ENCODE measurements at regions not wholly inside any gene's neighbourhood (a gene's known extent, or its start where the extent isn't known, plus 50 kb on each side); places are given as distances from the start of the nearest gene placed in this dataset.

DNA sequence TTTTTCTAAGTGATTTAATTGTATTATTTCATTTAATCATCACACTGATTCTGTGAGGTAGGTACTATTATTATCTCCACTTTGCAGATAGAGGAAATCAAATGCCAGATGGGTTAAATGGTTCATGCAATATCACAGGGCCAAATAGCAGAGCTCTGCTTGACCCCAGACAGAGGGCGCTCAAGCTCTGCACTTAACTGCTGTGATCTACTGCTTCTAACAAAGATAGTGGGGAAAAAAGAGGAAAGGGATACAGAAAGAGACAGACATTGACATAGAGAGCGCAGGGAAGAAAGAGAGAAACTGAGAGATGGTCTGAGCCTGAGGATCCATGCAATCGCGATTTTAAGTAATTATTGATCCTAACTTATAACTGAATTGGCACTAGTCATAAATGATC, 279.1 kb upstream of the THRB start:
- no peak for DNase-seq

DNA sequence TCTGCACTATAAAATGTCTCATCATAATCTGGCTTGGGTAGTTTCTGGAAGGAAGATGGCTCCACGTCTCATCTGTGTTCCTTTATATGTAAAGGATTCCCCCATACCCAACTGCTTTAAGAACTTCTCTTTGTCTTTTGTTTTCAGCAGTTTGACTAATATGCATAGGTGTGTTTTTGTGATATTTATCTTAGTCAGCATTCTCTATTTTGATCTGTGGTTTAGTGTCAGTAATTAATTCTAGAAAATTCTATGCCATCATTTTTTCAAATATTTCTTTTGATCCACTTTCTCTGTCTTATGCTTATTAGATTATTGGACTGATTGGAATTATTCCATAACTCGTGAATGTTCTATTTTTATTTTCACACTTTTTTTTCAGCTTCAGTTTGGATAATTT, 286.3 kb upstream of the THRB start:
- DNase-seq, result no peak

DNA sequence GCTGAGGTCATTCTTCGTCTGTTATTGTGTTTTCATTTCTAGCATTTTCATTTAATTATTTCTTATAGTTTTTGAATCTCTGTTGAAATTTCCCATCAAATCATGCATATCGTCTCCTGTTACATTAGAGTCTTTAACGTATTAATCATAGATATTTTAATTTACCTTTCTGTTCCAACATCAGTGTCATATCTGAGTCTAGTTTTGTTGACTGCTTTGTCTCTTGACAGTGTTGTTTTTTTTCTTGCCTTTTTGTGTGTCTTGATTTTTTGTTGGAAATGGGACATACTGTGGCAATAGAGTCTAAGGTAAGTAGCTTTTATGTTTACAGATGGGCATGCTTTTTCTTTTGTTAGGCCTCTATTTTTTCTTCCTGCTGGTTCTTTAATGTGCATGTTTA, 286.8 kb upstream of the THRB start:
- DNase-seq, result no peak

DNA sequence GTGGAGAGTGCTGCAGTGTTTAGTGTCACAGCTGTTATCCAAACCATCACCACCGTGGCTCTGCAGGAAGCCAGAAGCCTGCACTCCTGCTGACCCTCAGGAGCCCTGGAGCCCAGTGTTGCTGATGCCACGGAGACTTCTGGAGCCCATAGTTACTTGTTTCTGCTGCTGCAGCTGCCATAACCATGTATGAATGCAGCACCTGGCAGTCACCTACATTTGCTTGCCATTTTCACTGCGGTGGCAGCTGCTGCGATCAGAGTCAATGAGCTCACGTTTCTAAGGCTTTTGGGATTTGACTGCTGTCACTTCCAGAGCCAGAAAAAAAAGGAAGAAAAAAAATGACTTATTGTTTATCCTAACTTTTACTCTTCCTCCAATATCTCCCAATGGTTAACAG, 299.2 kb upstream of the THRB start:
- no peak for DNase-seq

DNA sequence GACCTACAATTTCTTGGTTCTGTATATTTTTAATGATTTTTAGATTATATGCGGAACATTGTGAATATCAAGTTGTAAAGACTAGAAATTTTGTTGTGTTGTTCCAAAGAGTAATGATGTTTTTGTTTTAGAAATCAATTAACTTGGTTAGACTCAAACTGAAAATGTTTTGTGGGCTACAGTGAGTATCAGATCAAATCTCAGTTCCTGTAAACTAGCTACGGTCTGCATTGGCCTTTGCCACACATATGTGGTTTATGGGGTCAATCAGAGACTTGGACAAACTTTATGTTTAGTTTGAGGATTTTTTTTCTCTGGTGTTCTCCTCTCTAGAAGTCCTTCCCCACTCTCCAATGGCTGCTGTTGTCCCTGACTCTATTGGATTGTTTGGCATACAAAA, 308.0 kb upstream of the THRB start:
- no peak for DNase-seq

DNA sequence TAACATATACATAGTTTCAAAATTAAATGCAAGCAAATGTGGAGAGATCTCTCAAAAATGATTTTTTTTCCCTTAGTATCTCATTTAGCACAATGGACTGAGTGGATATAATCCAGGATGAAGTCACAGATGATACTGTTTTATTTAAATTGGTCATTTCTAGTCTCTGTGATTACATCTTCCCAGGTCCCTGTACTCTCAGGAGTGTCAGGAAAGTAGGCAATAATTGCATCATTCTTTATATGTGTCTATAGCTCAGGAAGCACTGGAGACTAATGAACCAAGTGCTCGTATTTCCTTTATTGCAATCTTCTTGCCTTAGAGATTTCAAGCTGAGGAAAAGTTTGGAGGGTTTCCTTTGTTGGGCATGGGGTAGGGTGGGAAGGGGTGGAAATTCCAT, 309.4 kb upstream of the THRB start:
- DNase-seq, result no peak

DNA sequence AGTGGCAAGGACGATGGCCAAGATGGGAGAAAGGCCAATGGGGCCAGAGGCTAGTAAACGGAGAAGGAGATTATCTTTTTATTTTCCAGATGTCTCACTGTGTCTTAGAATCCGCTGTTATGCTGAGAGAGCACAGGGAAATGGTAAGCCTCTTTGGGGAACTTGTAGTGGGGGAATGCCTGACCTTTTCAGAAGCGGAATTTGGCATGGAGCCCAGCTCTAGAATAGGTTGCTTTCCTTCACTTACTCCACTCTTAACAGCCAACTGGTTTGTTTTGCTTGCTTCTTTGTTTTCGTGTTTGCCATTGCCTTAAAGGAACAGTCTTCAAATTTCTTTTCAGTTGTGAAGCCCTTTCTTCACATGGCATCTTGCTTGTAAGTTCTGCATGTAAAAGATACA, 316.2 kb upstream of the THRB start:
- no peak for DNase-seq

DNA sequence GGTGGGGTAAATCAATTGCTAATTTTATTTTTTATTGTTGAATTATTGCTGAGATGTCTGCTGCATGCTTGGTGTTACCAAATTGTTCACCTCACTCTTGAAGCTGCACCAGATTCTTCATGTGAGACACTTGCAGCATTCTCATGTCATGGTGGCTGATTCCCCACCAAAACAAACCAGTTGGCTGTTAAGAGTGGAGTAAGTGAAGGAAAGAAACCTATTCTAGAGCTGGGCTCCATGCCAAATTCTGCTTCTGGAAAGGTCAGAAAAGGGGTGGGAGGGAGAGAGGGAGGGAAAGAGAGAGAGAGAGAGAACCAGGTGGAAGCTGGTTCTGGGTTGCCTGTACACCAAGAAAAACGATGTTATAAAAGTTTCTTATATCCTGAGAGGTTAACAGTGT, 317.5 kb upstream of the THRB start:
- no peak for DNase-seq

DNA sequence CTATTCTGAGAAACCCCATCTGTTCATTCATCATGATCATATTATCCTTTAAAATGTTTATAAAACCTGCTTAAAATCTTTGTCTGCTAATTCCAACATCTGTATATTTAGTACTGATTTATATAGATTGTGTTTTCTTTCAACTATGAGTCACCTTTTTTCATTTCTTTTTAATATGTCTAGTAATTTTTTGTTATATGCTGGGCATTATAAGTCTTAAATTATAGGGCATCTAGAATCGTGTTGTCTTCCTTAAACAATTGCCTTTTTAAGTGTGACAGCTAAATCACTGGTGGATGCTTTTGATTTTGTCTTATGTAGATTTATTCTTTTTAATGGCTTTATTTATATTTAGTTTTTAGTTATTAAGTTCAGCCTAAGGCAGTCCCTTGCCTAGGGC, 323.4 kb upstream of the THRB start:
- no peak for DNase-seq

DNA sequence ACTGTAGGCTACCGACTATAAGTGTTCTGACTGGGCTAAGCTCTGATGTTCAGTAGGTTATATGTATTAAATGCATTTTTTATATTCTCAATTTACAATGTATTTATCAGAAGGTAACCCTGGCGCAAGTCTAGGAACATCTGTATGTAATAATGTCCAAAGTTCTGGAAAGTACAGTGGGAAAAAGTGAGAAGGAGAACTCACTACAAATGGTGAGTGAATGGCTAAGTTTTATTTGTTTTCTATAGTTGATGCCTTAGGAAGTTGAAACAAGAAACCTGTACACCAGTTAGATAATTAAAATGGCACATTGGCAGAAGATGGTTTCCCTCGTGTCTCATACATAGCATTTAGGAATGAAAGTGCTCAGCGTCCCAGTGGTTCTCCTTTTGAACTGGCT, 333.4 kb upstream of the THRB start:
- no peak for DNase-seq

DNA sequence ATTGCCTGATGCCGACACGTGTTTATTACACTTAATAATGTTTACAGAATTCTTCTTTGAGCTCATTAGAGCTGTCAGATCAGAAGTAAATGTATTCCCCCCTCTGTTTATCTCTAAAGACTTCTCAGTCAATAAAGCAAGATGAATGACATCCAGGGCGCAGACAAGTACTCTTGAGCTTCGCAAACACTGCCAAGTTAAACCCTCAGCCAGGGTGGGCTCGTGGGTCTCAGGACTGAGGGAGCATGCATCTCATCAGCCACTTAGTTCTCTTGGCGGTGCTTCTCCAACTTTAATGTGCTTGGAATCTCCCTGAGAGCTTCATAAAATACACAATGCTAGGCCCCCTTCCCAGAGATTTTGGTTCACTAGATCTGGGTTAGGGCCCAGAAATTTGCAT, 333.9 kb upstream of the THRB start:
- no peak for DNase-seq

DNA sequence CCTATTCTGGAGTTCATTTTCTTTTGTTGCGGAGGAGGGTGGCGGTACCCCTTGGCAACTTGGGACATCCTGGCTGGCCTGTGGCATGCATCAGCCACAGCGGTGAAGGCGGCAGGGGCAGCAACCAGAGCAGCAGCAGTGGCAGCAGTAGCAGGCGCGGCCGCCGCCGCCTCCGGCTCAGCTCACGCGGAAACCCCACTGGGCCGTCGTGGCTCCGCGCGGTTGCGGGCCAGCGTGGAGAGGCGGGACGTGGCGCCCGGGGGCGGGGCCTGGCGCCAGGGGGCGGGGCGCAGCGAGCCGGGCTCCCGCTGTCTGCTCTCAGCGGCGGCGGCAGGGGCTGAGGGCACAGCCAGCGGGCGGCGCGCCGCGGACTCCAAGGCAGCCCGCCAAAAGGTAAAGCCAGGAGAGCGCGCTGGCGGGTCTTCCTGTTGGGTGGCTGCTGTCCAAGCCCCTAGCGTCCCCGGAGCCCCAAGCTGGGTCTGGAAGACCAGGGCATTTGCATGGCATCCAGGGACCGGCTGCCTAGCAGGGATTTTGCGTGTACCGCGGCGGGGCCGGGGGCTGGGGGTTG, 334.4 kb upstream of the THRB start:
- no peak for DNase-seq

DNA sequence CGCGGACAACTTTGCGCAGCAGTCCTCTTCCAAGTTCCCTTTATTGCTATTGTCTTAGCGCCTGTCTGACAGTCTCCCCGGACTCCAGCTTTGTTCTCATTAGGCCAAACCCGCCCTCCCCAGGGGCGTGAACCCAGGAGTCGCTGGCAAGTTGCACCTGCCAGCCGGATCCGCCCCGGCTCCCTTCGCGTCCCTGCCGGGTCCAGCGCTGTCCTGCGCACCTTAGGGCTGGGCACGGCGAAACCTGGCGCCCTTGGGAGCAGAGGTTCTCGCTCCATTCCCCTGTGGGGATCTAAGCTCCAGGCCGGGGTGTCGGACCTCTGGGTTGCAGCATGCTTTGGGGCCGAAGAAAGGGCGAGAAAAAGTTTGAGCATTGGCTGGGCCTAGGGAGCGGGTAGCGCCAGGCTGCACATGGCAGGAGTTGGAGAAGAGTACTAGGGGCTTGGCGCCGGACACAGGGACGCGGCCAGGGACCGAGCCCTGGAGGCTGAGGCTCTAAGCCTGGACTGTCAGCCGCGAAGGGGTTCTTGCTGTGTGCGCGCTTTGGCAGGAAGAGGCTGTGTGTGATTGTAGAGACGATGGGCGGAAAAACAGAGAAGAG, 335.1 kb upstream of the THRB start:
- DNase-seq, result no peak

DNA sequence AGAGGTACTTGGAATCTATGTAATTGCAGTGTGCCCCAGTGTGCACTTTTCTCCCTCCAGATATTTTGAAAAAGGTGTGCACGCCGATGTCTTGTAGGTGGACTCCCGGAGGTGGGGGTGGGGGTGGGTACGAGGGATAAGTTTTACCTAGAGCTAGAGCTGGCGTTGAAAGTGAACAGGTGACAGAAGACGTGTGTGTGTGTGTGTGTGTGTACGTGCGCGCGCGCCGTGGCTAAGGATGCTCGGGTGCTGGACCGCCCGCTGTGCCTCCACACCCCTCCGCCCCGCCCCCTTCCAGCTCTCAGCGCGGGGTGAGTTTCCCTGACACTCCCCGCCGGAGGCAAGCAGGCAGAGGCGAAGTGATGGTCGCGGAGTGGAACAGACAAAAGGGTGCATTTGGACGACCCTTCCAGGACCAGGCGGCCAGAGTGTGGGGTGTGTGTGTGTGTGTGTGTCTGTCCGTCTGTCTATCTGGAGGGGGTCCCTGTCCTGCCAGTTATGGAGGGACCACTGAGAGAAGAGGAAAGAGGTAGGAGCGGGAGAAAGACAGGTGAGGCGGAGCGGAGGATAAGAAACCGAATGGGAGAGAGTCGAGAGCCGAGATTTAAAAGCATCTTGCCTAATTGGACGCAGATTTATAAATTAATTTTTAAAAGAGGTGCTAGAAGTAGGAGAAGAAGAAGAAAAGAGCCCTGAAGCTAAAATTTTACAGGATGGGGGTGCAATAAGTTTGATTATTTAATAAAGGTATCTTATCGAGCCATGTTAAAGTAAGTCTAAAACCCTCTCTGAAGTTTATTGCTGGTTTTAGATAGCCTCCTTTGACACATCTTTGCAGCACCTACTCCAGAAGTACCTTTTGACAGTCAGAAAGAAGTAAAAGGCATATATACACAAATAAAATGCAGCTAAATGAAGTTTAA, 335.8 kb upstream of the THRB start:
- DNase-seq, result no peak

DNA sequence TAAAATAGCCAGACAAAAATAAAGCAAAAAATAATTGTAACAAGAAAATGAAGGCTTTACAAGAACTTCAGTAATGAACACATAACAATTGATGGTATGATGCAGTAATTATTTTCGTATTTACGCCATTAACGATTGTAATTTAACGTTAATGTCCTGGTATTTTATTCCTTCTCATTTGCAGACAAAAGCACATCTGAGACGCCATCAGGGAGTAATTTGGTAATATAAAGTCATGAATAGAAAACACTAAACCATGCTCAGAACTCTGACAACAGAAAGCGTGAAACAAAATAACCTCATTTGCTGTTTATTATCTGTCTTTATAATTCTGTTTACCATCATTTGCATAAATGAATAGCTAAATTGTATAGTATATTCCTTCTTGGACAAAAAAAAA, 336.6 kb upstream of the THRB start:
- no peak for DNase-seq

DNA sequence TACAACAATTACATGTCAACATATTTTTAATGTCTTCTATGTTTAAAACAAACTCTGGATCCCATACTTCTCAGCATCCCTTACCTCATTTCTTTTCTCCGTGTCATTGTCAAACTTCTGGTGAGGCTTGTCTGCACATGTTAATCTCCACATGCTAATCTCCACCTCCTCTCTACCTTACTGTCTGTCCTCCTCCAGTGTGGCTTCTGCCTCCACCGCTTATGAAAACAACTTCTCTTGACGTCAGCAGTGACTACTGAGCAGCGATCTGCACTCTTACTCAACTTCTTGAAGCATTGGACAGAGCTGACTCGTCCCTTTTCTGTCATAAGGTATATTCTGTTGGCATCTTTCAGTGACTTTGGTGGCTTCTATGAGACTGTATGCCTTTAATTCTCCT, 338.2 kb upstream of the THRB start:
- DNase-seq, result no peak

DNA sequence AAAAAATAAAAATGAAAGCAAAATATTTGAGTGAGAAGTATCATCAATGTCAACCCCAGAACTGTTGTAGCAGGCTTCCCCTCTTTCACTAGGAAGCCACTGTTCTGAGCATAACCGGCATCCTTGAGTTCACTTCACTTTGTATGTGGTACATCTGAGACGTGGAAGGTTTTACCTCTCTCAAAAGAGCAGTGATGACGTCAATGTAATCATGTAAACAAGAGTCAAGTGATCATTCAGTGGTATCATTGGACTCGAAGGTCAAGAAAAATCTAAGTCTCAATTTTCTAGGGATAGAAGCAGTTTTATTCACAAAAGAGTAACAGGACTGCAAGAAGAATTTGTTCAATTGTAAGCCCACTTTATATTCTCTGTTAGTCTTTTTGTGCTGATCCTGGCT, 339.8 kb upstream of the THRB start:
- DNase-seq, result no peak

DNA sequence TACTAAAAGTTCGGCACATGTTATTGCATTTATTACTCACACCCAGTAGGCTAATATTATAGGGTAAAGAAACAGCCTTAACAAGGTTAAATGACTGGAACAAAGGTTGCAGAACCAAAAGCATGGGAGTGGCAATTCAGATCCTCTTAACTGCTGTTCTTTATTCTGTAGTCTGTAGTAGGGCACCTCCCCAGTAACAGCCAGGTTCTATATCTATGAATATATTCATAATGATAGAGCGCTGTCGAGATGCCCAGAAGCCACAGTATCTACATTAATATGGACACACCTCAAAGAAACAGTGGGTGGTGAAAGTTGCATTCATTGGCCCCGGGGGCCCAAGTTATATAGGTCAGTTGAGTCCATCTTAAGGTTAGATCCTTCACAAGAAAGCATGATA, 340.9 kb upstream of the THRB start:
- no peak for DNase-seq

DNA sequence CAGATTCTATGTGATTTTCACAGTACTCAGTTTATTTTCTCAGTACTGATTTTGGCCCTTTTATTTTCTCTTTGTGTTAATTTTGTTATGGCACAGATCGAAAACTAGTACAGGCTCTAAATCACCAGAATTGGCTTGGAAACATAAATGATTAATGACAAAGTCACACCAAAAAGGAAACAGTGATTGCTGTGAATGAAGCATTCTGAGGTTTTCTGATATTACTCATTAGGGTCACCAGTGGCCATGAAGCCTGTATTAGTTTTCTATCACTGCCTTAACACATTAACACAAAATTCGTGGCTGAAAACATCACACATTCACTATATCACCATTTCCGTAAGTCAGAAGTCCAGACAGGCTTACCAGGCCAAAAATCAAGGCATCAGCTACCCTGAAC, 343.0 kb upstream of the THRB start:
- no peak for DNase-seq

DNA sequence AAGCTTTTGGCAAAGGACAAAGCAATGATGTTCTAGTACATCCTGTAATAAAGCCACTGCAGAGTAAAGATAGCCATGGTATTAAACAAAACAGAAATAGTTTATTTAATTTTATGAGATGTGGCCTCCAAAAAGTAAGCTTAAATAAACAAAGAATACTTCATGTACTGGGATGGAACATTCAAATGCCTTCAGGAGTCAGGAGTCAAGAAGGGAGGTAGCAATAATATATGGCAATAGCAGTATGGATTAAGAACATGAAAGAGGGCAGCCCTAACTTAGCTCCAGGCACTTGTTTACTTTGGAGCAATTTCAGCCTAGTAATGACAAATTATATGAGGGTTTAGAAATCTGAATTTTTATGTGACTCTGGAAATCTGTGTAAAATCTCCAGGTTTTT, 343.9 kb upstream of the THRB start:
- no peak for DNase-seq

DNA sequence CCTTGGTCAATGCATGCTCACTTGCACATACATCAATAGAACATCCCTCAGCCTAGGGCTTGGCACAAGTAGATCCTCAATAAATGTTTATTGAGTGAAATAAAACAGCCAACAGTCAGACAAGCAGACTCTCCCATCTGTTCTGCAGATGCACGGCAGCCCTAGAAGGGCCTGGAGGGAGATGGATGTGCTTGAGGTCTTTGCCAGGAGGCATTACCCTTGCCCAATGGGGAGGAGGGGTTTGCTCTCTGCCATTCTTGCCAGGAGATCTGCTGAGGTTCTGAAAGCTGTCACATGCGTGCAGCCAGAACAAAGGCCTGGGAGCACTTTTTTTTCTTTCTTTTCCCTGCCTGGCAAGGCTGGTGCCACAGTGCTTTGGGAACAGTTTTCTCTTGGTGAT, 349.3 kb upstream of the THRB start:
- DNase-seq, result no peak

DNA sequence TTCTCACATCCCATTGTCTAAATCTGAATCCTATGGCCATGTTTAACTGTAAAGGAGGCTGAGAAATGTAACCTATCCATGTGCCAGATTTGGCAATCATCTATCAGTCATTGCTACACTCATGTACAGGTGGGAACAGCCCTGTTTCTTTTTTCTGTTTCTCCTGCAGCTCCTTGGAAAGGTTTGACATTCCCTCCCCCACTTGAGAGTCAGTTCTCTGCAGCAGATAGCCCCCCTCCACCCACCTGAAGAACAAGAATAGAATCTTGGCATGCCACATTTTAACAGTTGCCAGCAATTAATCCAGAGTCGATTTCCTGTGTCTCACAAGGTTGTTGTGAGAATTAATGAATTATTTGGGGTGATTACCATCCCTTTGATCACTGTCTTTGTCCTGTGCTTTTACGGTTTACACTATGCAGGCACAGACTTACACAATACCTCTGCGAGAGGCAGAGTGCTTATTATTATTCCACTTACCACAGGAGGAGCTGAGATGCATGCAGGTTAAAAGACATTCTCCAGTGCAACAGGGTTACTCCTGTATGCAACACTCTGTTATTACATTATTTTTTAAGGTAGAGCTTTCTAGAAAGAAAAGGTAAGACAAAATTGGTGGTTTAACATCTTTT, 351.0 kb upstream of the THRB start:
- DNase-seq, result no peak

DNA sequence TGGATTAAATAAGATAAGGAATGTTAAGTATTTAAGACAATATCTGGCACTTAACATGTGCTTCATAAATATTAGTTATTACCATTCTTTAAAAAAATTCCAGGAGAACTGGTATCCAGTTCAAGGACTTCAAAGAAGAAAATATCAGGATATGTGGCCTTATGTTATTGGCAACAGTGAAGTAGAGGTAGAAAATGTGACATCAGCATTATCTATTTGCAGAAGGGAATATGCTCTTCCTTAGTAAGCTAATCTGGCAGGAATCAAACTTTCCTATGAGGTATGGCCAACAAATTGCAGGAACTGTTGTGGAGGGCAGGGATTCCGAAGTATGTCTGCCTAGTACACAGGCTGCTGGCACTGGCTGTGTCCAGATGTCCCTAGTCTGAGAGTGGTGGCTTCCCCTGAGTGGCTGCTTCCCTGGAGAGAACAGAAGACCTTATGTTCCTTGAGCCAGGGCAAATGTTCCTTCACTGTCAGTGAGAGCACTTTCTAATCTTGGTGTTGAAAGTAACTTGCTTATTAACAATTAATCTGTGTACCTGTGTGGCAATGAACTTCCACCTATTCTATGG, 351.7 kb upstream of the THRB start:
- DNase-seq, result no peak

DNA sequence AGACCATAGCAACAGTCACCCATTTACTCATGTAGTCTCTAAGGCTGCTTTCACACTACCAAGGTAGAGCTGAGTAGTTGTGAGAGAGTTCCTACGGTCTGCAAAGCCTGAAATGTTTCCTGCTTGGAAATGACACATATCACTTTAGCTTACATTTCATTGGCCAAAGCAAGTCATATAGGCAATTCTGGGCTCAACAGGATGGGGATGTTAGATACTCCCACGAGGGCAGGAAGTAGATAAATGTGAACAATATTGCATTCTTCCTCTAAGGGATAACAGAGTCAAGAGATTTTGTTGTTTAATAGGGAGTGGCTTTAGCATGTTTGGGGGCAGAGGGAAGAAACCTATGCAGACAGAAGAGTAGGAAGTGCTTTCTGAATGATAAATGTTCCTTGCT, 355.6 kb upstream of the THRB start:
- no peak for DNase-seq
